Upper lobe of left lung (tissue), 4 donors: ENCODE measurements at regions not wholly inside any gene's neighbourhood (a gene's known extent, or its start where the extent isn't known, plus 50 kb on each side); places are given as distances from the start of the nearest gene placed in this dataset.

Experiments used
- POLR2AphosphoS5 ChIP-seq, 2 donors: sonication (generic); formaldehyde crosslinking; IDR thresholded peaks; one replicate each; pipeline ENCODE4 v1.5.1; 2017; ENCODE audit warnings: antibody characterized with exemption in 2 of 2
- TF ChIP-seq, protein P1 (sequence below), 6 experiments: fragments of 450-650 bp in 4 of 6; fragments of 200-600 bp in 2 of 6; sonication (generic) in 2 of 6; IDR thresholded peaks; one replicate each; pipeline ENCODE4 v1.5.1; 2016 to 2019; ENCODE audit warnings: antibody characterized with exemption in 6 of 6

DNA sequence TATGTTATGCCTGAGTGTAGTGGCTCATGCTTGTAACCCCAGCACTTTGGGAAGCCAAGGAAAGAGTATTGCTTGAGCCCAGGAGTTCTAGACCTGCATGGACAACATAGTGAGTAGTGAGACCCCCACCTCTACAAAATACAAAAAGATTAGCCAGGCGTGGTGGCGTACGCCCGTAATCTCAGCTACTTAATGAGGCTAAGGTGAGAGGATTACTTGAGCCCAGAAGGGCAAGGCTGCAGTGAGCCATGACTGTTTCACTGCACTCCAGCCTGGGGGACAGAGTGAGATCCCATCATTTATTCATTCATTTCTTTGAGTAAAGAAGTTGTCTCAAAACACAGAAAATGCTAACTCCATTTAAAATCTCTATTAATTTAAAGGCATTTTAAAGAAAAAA, 1061.6 kb downstream of the JRKL start:
- TF ChIP-seq, protein P1, sequence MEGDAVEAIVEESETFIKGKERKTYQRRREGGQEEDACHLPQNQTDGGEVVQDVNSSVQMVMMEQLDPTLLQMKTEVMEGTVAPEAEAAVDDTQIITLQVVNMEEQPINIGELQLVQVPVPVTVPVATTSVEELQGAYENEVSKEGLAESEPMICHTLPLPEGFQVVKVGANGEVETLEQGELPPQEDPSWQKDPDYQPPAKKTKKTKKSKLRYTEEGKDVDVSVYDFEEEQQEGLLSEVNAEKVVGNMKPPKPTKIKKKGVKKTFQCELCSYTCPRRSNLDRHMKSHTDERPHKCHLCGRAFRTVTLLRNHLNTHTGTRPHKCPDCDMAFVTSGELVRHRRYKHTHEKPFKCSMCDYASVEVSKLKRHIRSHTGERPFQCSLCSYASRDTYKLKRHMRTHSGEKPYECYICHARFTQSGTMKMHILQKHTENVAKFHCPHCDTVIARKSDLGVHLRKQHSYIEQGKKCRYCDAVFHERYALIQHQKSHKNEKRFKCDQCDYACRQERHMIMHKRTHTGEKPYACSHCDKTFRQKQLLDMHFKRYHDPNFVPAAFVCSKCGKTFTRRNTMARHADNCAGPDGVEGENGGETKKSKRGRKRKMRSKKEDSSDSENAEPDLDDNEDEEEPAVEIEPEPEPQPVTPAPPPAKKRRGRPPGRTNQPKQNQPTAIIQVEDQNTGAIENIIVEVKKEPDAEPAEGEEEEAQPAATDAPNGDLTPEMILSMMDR (IDR thresholded peaks at IDR 0.05) = no peak
- no peak for TF ChIP-seq POLR2AphosphoS5 (IDR thresholded peaks at IDR 0.05)
